Stimulated activated memory B cell treated with anti-CD40 and anti-IgM and Interleukin-4, amounts not matched to agents 10 μg/mL and 1 μg/mL and 100 μg/mL, for 72 hours (primary cell): ENCODE measurements at regions not wholly inside any gene's neighbourhood (a gene's known extent, or its start where the extent isn't known, plus 50 kb on each side); places are given as distances from the start of the nearest gene placed in this dataset.
"Not testable (repeated sequence)": the region's sequence is repeated elsewhere in the genome, so short reads cannot be mapped to it uniquely, and the experiment has no call there.

ENCODE experiments used
- ATAC-seq: fragments of 150-1000 bp; cut with Tn5 transposase; 2 replicates; pipeline ENCODE4 v1.10.0; 2021
- H3K27ac Mint-ChIP-seq: one replicate; pipeline ENCODE4 v1.8.0; 2022; ENCODE audit warnings: mild to moderate bottlenecking, mixed read lengths
- H3K27me3 Mint-ChIP-seq: one replicate; pipeline ENCODE4 v1.8.0; 2022; ENCODE audit warnings: mixed read lengths
- H3K36me3 Mint-ChIP-seq: one replicate; pipeline ENCODE4 v1.8.0; 2022; ENCODE audit warnings: mixed read lengths
- H3K4me1 Mint-ChIP-seq: one replicate; pipeline ENCODE4 v1.8.0; 2022; ENCODE audit warnings: mixed read lengths
- H3K4me3 Mint-ChIP-seq: one replicate; pipeline ENCODE4 v1.8.0; 2022; ENCODE audit warnings: mild to moderate bottlenecking, moderate library complexity, mixed read lengths
- H3K9me3 Mint-ChIP-seq: one replicate; pipeline ENCODE4 v1.8.0; 2022; ENCODE audit warnings: mixed read lengths

DNA sequence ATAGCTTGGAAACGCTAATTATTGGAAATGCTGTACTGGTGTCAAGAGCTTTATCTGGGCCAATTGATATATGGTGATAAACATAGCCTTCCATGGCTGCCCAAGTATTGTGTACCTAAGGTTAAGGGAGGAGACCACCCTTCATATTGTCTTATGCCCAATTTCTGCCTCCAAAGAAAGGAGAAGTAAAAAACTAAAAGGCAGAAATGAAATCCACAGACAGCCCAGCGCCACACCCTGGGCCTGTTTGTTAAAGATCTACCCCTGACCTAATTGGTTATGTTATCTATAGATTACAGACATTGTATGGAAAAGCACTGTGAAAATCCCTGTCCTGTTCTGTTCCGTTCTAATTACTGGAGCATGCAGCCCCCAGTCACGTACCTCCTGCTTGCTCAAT lies 142.4 kb upstream of the RPS23 start:
- ATAC-seq, H3K4me1 Mint-ChIP-seq, H3K4me3 Mint-ChIP-seq, H3K9me3 Mint-ChIP-seq, H3K27ac Mint-ChIP-seq, H3K27me3 Mint-ChIP-seq, H3K36me3 Mint-ChIP-seq: not testable (repeated sequence)

DNA sequence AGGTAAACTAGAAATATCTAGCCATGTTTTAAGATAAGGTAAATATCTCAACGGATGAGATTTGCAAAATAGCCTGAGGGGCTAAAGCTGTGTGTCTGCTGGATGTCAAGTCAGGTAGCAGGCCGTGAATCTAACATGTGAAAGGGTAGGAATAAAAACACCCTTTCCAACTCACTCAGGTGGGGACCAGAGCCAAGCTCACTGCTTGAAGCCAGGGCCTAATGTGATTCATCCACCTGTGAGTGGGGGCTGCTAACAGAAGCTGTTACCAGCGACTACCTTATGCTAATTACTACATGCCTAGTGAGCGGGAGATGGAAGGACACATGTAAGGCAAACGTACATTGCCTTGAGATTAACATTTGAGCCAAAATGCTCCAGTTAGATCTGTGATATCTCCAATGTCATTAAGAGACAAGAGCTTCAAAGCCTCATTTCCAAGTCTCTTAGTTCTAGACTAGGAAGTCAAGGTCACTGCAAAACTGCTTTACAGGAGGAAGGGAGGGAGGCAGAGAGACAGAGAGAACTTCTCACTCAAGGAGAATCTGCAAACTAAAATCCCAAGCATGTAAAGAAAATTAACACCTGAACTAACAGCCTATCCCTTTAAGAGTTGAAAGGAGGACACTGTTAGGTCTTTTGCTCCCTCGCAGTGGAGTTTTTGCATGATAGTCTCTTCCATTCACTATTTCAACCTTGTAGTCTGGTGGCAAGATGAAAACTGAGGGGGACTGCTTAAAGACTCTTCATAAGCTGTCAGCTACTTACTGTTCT lies 141.6 kb upstream of the RPS23 start:
- Mint-ChIP-seq H3K4me3 (no peak overlapping the region), H3K36me3 (no peaks in the 10 kb centered on the region), H3K4me1 (no peaks in the 10 kb centered on the region), H3K27ac (no peak overlapping the region), H3K9me3 (no peaks in the 10 kb centered on the region), H3K27me3 (peaks cover 8% of the 10 kb centered on the region)
- ATAC-seq: no peak

DNA sequence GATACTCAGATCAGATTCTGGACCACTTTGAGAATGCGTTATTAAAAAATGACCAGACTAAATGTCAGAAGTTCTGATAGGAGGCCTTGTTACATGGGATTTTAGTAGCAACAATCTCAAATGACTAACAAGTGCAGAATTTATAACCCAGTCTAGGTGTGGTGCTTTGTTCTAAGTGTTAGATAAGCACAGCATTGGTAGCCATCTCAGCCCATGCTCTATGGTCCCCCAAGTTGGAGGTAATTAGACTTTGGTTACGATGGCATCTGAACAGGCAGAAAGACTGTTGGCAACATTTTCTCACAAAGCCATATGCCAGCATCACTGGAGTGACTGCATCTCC lies 140.4 kb upstream of the RPS23 start:
- Mint-ChIP-seq H3K27ac (no peak overlapping the region), H3K4me3 (no peak overlapping the region), H3K27me3 (peaks cover 3% of the 10 kb centered on the region), H3K4me1 (no peaks in the 10 kb centered on the region), H3K9me3 (no peaks in the 10 kb centered on the region), H3K36me3 (no peaks in the 10 kb centered on the region)
- no peak for ATAC-seq

DNA sequence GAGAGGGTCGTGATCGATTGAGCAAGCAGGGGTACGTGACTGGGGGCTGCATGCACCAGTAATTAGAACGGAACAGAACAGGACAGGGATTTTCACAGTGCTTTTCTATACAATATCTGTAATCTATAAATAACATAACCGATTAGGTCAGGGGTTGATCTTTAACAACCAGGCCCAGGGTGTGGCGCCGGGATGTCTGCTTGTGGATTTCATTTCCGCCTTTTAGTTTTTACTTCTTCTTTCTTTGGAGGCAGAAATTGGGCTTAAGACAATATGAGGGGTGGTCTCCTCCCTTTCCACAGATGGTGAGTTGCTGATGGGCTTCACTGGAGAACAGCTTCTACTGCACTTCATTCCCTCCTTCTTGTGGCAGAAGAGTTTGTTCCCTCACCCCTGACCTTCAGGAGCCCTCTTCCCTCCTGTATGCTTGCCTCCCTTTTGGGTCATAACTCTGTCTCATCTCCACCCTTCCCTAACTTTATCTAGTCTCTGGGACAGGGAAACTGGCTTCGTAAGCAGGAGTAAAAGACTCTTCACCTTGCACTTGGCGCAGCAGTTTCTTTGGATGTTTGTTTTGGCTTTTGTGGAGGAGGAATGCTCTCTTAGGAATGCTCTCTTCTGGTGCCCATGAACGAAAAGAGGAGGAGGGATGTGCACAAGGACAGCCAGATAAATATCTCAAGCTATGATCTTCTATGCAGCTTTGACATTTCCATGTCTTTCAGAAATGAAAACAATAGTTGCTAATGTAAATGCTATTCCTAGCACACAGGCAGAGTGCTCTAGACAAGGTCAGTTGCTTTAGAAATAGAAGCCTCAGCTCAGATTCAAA lies 139.8 kb upstream of the RPS23 start:
- H3K9me3 Mint-ChIP-seq: no peaks in the 10 kb centered on the region
- H3K27me3 Mint-ChIP-seq: no peaks in the 10 kb centered on the region
- H3K4me3 Mint-ChIP-seq: no peak overlapping the region
- H3K4me1 Mint-ChIP-seq: no peaks in the 10 kb centered on the region
- H3K36me3 Mint-ChIP-seq: no peaks in the 10 kb centered on the region
- no peak overlapping the region for H3K27ac Mint-ChIP-seq
- ATAC-seq: no peak

DNA sequence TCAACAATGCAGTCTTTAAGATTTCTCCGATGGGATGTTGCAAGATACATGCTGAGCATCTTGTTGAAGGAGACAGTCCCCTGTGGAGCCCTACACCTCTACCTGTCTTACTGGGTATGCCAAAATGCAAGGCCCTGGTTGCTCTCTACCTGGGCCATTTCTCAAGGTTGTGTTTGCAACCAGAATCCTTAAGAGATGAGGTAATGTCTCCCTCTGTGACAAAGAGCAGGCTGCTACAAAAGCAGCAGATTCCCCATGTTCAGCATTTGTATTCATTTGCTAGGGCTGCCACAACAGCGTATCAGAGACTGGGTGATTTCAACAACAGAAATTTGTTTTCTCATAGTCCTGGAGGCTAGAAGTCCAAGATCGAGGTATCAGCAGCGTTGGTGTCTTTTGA lies 138.4 kb upstream of the RPS23 start:
- Mint-ChIP-seq H3K27me3 (no peaks in the 10 kb centered on the region), H3K4me3 (no peak overlapping the region), H3K9me3 (no peaks in the 10 kb centered on the region), H3K4me1 (no peaks in the 10 kb centered on the region), H3K36me3 (no peaks in the 10 kb centered on the region), H3K27ac (no peak overlapping the region)
- ATAC-seq: no peak

DNA sequence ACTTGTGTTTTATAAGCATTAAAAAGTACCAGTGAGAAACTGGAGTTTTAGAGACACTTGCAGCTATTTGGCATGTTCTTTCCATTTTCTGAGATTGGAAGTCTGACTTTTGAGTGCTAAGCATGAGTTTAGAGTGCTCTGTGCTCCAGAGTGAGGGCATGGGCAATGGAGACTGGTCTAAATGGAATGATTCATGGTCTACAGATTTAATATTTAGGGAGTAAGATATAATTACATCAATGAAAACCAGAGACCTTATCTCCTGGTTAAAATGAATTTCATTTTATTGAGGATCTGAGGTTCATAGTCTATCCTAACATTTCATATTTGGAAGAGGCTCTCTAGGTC lies 135.9 kb upstream of the RPS23 start:
- Mint-ChIP-seq H3K27ac (no peak overlapping the region), H3K27me3 (no peaks in the 10 kb centered on the region), H3K9me3 (no peaks in the 10 kb centered on the region), H3K4me1 (no peaks in the 10 kb centered on the region), H3K36me3 (no peaks in the 10 kb centered on the region), H3K4me3 (no peak overlapping the region)
- no peak for ATAC-seq

DNA sequence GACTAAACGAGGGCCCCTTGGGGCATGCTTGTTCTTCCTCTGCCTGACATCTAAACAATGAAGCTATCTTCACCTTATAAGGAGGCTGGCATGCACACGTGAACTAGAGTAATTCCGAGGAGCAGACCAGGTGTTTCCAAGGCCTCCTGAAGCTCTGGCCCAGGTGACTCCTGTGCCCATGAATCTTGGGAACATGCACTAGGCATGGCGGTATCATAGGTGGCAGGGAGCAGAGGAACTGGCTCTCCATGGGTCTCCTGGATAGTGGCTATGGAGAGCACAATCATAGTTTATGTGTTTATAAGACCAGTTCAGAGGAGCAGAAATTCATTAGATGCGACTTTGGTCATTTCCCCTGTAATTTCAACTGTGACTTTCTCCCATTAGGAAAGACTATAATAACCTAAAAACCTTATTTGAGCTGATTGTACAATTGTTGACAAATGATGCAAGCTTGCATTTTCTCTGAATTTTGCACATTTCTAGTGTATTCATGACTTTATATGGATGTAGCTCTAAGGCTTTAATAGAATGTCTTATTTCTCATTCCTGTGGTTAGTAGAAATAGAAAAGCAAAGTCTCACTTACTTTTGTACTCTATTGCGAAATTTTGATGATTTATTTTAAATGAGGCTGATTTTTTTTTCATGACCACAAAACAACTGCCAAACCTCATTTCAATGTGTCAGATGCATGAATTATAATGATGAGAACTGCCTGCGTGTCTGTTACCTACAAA lies 135.3 kb upstream of the RPS23 start:
- no peaks in the 10 kb centered on the region for H3K36me3 Mint-ChIP-seq
- ATAC-seq: no peak
- no peaks in the 10 kb centered on the region for H3K4me1 Mint-ChIP-seq
- no peaks in the 10 kb centered on the region for H3K9me3 Mint-ChIP-seq
- no peak overlapping the region for H3K4me3 Mint-ChIP-seq
- no peak overlapping the region for H3K27ac Mint-ChIP-seq
- no peaks in the 10 kb centered on the region for H3K27me3 Mint-ChIP-seq

DNA sequence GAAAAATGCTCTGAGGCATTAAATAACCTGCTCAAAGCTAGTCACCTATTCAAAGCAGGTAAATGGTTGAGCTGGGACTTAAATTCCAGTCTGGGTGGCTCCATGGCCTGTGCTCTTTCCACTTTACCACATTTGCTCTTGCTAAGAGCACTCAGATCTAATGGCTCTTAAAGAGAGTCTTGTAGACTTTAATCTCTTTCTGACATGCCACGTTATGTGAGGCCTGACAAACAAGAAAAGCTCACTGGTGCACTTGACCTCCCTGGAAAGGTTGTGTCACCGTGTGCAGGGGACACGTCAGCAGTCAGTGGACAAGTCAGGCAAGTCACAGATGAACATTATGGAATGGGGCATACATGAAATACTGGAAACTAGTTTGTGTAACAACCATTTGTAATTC lies 129.9 kb upstream of the RPS23 start:
- Mint-ChIP-seq H3K36me3 (no peaks in the 10 kb centered on the region), H3K27me3 (no peaks in the 10 kb centered on the region), H3K27ac (no peak overlapping the region), H3K9me3 (no peaks in the 10 kb centered on the region), H3K4me1 (no peaks in the 10 kb centered on the region), H3K4me3 (no peak overlapping the region)
- no peak for ATAC-seq

DNA sequence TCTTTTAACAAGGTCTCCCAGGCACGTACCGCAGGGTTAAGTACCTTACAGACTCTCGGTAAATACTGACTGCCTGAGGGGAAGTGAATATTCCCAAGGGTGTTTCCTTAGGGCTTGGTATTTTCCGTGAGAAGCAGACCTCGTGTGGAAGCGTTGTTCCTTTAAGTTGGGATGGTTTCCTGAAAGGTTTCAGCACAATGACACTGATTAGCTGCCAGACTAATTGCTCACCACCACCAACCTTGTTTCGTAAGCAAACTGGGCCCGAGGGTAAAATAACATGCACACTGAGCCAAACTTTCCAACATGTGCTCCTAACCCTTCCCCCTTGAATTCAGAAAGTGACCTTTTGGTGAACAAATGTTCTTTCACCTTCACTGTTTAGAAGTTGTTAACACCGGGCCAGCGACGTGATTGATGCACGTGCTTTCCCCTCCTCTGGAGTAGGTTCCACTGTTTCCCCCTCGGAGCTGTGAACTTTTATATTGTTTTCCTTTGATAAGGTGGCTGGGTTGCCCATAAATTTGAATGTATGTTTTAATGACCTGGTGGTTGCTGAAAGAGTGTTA lies 128.1 kb upstream of the RPS23 start:
- no peaks in the 10 kb centered on the region for H3K36me3 Mint-ChIP-seq
- H3K4me3 Mint-ChIP-seq: no peak overlapping the region
- no peaks in the 10 kb centered on the region for H3K27me3 Mint-ChIP-seq
- H3K4me1 Mint-ChIP-seq: no peaks in the 10 kb centered on the region
- ATAC-seq: no peak
- H3K9me3 Mint-ChIP-seq: no peaks in the 10 kb centered on the region
- H3K27ac Mint-ChIP-seq: no peak overlapping the region

DNA sequence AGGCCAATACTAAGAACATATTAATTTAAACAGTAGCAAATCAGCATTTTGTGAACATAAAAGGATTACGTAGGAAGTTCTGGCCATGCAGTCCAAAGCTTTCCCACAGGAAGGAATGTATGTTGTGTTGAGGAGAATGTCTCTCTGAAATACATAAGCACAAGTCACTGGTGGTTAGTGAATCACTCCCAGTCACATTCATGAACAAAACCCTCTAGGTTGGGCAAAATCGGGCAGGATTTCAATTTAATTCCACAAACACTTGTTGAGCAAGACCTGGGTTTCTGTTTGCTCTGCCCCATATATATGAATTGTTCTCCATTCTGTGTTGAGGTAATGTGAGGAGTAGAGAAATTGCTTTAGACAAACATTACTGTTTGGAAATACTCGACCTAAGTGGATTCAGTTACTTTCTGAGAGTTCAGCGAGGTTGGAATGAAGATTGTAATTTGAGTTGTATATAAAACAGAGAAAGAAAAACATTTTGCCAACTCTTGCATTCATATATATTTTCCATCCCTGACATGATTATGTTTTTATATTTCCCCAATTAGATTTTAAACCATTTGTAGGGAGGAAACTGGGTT lies 127.6 kb upstream of the RPS23 start:
- Mint-ChIP-seq H3K36me3 (no peaks in the 10 kb centered on the region), H3K4me1 (no peaks in the 10 kb centered on the region), H3K27ac (no peak overlapping the region), H3K4me3 (no peak overlapping the region), H3K9me3 (no peaks in the 10 kb centered on the region), H3K27me3 (no peaks in the 10 kb centered on the region)
- no peak for ATAC-seq

DNA sequence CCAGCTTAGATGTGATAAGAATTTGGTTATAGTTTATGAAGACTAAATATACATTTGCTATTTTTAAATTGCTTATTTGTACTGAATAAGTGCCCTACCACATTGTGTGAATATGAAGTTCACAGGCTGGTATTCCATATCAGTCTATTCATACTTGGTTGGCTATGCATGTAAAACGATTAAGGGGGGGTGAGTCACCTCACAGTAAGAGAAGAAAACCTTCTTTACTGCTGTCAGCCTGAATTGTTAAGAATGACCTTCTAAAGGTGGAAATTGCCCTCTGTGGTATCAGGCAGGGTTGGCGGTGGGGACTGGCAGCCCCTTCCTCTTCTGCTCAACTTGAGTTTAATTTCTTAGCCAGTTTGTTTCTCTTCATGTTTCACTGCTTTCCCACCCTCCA lies 127.0 kb upstream of the RPS23 start:
- no peaks in the 10 kb centered on the region for H3K9me3 Mint-ChIP-seq
- ATAC-seq: no peak
- H3K4me1 Mint-ChIP-seq: no peaks in the 10 kb centered on the region
- no peak overlapping the region for H3K4me3 Mint-ChIP-seq
- H3K27me3 Mint-ChIP-seq: no peaks in the 10 kb centered on the region
- H3K36me3 Mint-ChIP-seq: no peaks in the 10 kb centered on the region
- H3K27ac Mint-ChIP-seq: no peak overlapping the region

DNA sequence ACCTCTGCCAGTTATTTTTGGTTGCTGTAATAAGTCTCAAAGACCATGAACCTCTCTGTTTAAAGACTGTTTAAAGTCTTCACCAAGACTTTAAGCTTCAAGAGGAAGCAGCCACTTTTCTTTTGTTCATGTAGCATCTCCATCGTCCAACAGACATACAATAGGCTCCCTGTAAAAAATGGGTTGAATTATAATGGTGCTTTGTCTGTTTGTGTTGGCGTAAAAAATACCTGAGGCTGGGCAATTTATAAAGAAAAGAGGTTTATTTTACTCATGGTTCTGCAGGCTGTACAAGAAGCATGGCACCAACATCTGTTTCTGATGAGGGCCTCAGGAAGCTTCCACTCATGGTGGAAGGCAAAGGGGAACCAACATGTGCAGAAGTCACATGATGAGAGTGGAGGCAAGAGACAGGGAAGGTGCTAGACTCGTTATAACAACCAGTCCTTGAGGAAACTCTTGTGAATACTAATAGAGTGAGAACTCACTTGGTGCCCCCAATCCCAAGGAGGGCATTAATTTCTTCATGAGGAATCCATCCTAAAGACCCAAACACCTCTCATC lies 126.3 kb upstream of the RPS23 start:
- H3K4me3 Mint-ChIP-seq: no peak overlapping the region
- no peaks in the 10 kb centered on the region for H3K9me3 Mint-ChIP-seq
- H3K27ac Mint-ChIP-seq: no peak overlapping the region
- H3K4me1 Mint-ChIP-seq: no peaks in the 10 kb centered on the region
- no peak for ATAC-seq
- H3K27me3 Mint-ChIP-seq: no peaks in the 10 kb centered on the region
- H3K36me3 Mint-ChIP-seq: no peaks in the 10 kb centered on the region

DNA sequence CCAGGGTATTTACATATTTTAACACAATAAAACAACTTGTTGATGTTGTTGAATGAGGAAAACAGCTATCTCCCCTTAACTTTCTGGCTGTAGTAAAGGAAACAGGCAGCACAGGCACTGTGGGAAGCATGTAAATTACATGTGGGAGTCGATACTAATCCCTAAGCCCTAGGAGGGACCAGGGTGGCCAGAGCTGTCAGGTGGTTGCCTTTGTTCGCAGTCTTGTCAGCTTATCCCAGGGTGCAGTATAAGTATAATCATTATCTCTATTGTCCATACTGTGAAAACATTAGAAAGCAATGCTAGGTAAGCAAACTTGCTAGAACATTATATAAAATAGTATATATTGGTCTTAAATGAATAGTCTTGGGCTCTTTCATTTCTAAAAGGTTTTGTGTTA lies 125.6 kb upstream of the RPS23 start:
- Mint-ChIP-seq H3K4me3 (no peak overlapping the region), H3K4me1 (no peaks in the 10 kb centered on the region), H3K36me3 (no peaks in the 10 kb centered on the region), H3K27ac (no peak overlapping the region), H3K9me3 (no peaks in the 10 kb centered on the region), H3K27me3 (no peaks in the 10 kb centered on the region)
- no peak for ATAC-seq

DNA sequence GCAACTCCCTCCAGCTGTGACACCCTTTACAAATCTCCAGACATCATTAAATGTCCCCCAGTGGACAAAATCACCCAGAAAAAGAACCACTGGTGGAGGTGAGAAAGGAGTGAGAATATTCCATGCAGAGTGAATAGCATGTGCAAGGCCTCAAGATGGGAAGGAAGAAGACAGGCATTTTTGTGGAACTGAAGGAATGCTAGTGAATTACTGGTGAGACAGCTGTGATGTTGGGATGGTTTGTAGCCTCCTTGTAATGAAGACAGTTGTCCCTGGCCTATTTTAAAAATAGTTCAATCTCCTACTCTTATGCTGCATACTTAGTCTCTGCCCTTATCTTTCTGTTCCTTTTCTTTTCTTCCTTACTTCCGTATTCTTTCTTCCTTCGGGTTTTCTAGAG lies 124.9 kb upstream of the RPS23 start:
- no peak for ATAC-seq
- Mint-ChIP-seq H3K27me3 (no peaks in the 10 kb centered on the region), H3K4me1 (no peaks in the 10 kb centered on the region), H3K9me3 (no peaks in the 10 kb centered on the region), H3K36me3 (no peaks in the 10 kb centered on the region), H3K4me3 (no peak overlapping the region), H3K27ac (no peak overlapping the region)

DNA sequence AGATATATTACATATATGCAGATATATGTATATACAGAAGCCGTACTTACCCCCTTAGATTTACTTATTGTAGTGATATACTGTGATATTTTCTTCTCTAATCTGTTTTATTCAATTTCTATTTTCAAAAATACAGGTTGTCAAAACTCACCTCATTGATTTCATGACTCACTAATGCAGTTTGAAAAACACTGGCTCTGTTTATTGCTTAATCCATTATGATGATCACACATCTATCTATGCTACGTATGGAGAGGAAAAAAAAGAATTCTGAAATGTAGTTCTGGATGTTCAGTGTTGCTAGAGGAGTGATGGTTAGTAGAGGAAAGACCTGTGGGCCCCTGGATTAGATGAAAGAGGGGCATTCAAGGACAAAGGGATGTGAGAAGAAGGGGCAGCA lies 121.0 kb upstream of the RPS23 start:
- no peaks in the 10 kb centered on the region for H3K27me3 Mint-ChIP-seq
- H3K9me3 Mint-ChIP-seq: no peaks in the 10 kb centered on the region
- no peaks in the 10 kb centered on the region for H3K36me3 Mint-ChIP-seq
- H3K4me3 Mint-ChIP-seq: no peak overlapping the region
- H3K27ac Mint-ChIP-seq: no peak overlapping the region
- ATAC-seq: no peak
- no peaks in the 10 kb centered on the region for H3K4me1 Mint-ChIP-seq
